Glutamatergic neuron (in vitro differentiated cells): ENCODE measurements at regions not wholly inside any gene's neighbourhood (a gene's known extent, or its start where the extent isn't known, plus 50 kb on each side); places are given as distances from the start of the nearest gene placed in this dataset.

Source experiments
- DNase-seq: peaks from one replicate; pipeline ENCODE4 v3.0.0; 2022
- H3K27ac Mint-ChIP-seq: one replicate; pipeline ENCODE4 v1.8.0; 2020; ENCODE audit warnings: mild to moderate bottlenecking, mixed read lengths, inconsistent platforms; ENCODE audit not compliant: unreplicated experiment
- H3K27me3 Mint-ChIP-seq: one replicate; pipeline ENCODE4 v1.8.0; 2020; ENCODE audit warnings: mild to moderate bottlenecking, moderate library complexity, mixed read lengths, inconsistent platforms; ENCODE audit not compliant: unreplicated experiment
- H3K36me3 Mint-ChIP-seq: one replicate; pipeline ENCODE4 v1.8.0; 2020; ENCODE audit warnings: mild to moderate bottlenecking, mixed read lengths, inconsistent platforms; ENCODE audit not compliant: unreplicated experiment
- H3K4me1 Mint-ChIP-seq: one replicate; pipeline ENCODE4 v1.8.0; 2020; ENCODE audit warnings: mild to moderate bottlenecking, low read depth, mixed read lengths, inconsistent platforms; ENCODE audit not compliant: unreplicated experiment
- H3K4me3 Mint-ChIP-seq: one replicate; pipeline ENCODE4 v1.8.0; 2020; ENCODE audit warnings: mild to moderate bottlenecking, mixed read lengths, inconsistent platforms; ENCODE audit not compliant: unreplicated experiment
- H3K9me3 Mint-ChIP-seq: one replicate; pipeline ENCODE4 v1.8.0; 2020; ENCODE audit warnings: mild to moderate bottlenecking, moderate library complexity, mixed read lengths, inconsistent platforms; ENCODE audit not compliant: unreplicated experiment
- TF ChIP-seq, protein P1 (sequence below): fragments of 200-600 bp; sonication (generic); IDR thresholded peaks from one replicate; pipeline ENCODE4 v1.5.0; 2021; ENCODE audit not compliant: partially characterized antibody, unreplicated experiment

DNA sequence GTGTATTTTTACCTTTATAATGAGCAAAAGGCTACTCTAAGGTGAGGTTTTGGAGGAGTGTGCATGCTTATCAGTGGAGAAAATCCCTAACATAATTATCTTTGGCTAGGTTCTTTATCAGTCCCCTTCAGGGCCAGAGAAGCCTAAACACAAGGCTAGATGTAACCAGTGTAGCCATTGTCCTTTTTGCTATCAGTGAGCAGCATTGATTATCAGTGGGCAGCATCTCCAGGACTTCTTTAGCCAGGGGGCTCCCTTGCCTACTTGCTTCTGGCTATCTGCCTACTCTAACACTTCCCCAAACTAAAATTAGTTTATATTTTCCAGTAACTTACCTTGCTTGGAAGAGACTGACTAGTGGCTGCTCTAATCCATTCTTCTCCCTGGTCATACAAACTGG lies 595.6 kb downstream of the TRAM1L1 start:
- Mint-ChIP-seq H3K36me3 (no peaks in the 10 kb centered on the region), H3K9me3 (no peaks in the 10 kb centered on the region), H3K4me3 (no peak overlapping the region), H3K4me1 (no peaks in the 10 kb centered on the region), H3K27me3 (no peaks in the 10 kb centered on the region), H3K27ac (no peak overlapping the region)
- DNase-seq = no peak
- TF ChIP-seq, protein P1, sequence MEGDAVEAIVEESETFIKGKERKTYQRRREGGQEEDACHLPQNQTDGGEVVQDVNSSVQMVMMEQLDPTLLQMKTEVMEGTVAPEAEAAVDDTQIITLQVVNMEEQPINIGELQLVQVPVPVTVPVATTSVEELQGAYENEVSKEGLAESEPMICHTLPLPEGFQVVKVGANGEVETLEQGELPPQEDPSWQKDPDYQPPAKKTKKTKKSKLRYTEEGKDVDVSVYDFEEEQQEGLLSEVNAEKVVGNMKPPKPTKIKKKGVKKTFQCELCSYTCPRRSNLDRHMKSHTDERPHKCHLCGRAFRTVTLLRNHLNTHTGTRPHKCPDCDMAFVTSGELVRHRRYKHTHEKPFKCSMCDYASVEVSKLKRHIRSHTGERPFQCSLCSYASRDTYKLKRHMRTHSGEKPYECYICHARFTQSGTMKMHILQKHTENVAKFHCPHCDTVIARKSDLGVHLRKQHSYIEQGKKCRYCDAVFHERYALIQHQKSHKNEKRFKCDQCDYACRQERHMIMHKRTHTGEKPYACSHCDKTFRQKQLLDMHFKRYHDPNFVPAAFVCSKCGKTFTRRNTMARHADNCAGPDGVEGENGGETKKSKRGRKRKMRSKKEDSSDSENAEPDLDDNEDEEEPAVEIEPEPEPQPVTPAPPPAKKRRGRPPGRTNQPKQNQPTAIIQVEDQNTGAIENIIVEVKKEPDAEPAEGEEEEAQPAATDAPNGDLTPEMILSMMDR = no peak

DNA sequence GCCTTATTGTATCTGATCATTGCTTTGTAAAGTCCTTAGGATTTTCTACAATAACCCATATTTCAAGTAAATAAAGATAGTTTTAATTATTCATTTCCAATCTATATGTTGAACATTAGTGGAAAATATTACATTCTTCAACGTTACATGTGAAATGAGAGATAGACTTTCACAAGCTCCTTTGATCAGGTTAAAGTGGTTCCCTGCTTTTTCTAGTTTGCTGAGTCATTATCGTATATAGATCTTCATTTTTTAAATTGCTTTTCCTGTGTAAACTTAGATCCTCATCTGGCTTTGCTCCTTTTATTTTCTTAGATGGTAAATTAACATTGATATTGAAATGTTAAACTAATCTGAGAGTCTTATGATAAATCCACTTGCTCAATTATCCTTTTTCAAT lies 599.0 kb downstream of the TRAM1L1 start:
- TF ChIP-seq, protein P1 = no peak
- Mint-ChIP-seq H3K4me3 (no peak overlapping the region), H3K27me3 (no peaks in the 10 kb centered on the region), H3K9me3 (no peaks in the 10 kb centered on the region), H3K36me3 (no peaks in the 10 kb centered on the region), H3K4me1 (no peaks in the 10 kb centered on the region), H3K27ac (no peak overlapping the region)
- DNase-seq = no peak

DNA sequence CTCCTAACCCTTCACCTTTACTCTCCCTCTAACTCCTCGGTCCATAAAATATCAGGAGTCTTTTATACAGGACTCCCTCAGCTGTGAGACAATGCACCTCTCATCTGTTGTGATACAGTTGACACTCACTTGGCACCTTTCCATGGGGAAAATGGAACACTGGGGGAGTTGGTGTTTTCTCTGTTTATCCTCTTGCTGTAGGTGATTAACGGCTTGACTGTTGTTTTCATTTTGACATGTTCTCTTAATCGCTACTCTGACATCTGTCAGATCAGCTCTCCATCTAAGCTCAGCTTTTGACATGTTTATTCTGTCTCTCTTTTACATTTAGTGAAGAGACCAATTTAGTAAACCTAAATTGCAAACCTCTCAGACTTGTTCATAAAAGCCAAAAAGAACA lies 604.8 kb downstream of the TRAM1L1 start:
- no peak overlapping the region for H3K27ac Mint-ChIP-seq
- no peak for DNase-seq
- no peak overlapping the region for H3K4me3 Mint-ChIP-seq
- peaks cover 5% of the 10 kb centered on the region for H3K36me3 Mint-ChIP-seq
- peaks cover 1% of the 10 kb centered on the region for H3K9me3 Mint-ChIP-seq
- no peaks in the 10 kb centered on the region for H3K4me1 Mint-ChIP-seq
- H3K27me3 Mint-ChIP-seq = peaks cover 2% of the 10 kb centered on the region
- TF ChIP-seq, protein P1 = no peak

DNA sequence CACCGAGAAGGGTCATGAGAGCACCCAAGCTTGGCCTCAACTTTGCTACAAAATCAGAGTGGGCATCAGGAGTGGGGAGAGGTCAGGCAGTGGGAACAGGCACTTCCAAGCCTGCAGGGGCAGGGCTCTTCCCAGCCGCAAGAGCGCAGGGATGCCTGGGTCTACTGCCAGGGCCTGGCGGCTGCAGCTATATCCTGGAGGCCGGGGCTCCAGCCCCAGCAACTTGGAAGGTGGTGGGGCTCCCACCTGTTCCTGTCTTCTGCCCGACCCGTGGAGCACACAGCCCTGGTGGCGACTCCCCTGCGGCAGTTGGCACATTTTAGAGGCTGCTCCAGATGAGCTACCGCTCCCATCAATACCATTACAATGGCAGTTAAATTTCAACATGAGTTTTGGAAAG lies 607.0 kb downstream of the TRAM1L1 start:
- no peaks in the 10 kb centered on the region for H3K4me1 Mint-ChIP-seq
- no peak for DNase-seq
- peaks cover 1% of the 10 kb centered on the region for H3K9me3 Mint-ChIP-seq
- peaks cover 2% of the 10 kb centered on the region for H3K27me3 Mint-ChIP-seq
- TF ChIP-seq, protein P1 = no peak
- no peak overlapping the region for H3K4me3 Mint-ChIP-seq
- H3K27ac Mint-ChIP-seq = no peak overlapping the region
- H3K36me3 Mint-ChIP-seq = peaks cover 5% of the 10 kb centered on the region

DNA sequence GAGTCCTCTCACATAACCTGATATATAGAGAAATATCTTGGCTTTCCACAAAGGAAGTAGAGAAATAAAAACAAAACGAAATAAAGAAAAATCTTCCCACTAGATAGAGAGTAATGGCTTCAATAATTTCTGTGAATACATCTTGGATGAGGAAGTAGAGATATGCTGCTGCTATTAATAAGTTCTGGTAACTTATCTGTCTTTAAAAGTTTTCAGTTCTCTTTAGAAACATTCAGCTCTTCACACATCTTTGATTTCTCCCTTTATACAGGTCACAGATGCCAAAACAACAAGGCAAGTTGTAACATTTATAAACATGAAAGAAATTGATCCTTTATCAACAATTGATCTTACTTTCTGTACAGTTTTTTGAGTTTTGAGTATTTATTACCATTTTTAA lies 615.8 kb downstream of the TRAM1L1 start:
- Mint-ChIP-seq H3K27me3 (no peaks in the 10 kb centered on the region), H3K9me3 (no peaks in the 10 kb centered on the region), H3K4me1 (no peaks in the 10 kb centered on the region), H3K4me3 (no peak overlapping the region), H3K27ac (no peak overlapping the region), H3K36me3 (no peaks in the 10 kb centered on the region)
- no peak for DNase-seq
- TF ChIP-seq, protein P1 = no peak
